ENCODE measurements at regions not wholly inside any gene's neighbourhood (a gene's known extent, or its start where the extent isn't known, plus 50 kb on each side); places are given as distances from the start of the nearest gene placed in this dataset.

- no peaks in the 10 kb centered on the region for H3K4me1 Mint-ChIP-seq
- no peak overlapping the region for H3K27ac Mint-ChIP-seq
- no peaks in the 10 kb centered on the region for H3K36me3 Mint-ChIP-seq
- H3K4me3 Mint-ChIP-seq: no peak overlapping the region
- H3K9me3 Mint-ChIP-seq: peaks cover 0 to 2% (median 0%) of the 10 kb centered on the region in 6 donors
- no peak for DNase-seq
- H3K27me3 Mint-ChIP-seq (ENCODE audit: low read depth in 3 of 3): peaks cover 0 to 6% (median 2%) of the 10 kb centered on the region in 3 donors
These were observed 91.8 kb upstream of the EEA1 start for GRCh38 chr12:93020631-93021597.

GRCh38 chr12:93022603-93023340, 93.7 kb upstream of the EEA1 start:
- Mint-ChIP-seq H3K36me3 (no peaks in the 10 kb centered on the region), H3K27ac (no peak overlapping the region), H3K9me3 (peaks cover 0 to 2% (median 0%) of the 10 kb centered on the region in 6 donors), H3K4me1 (no peaks in the 10 kb centered on the region), H3K4me3 (no peak overlapping the region), H3K27me3 (ENCODE audit: low read depth in 3 of 3) (peaks cover 0 to 6% (median 2%) of the 10 kb centered on the region in 3 donors)
- no peak for DNase-seq

GRCh38 chr12:93025145-93026103, 96.3 kb upstream of the EEA1 start:
- H3K9me3 Mint-ChIP-seq: peaks cover 0 to 2% (median 0%) of the 10 kb centered on the region in 6 donors
- H3K4me3 Mint-ChIP-seq: no peak overlapping the region

GRCh38 chr12:93027041-93027440, 97.9 kb upstream of the EEA1 start:
- Mint-ChIP-seq H3K27me3 (ENCODE audit: low read depth in 3 of 3) (peaks cover 0 to 7% (median 2%) of the 10 kb centered on the region in 3 donors), H3K4me3 (no peak overlapping the region), H3K27ac (no peak overlapping the region), H3K9me3 (peaks cover 0 to 2% (median 0%) of the 10 kb centered on the region in 6 donors), H3K36me3 (no peaks in the 10 kb centered on the region), H3K4me1 (no peaks in the 10 kb centered on the region)
- no peak for DNase-seq

More at GRCh38 chr12:93025145-93026103, 96.3 kb upstream of the EEA1 start:
- Mint-ChIP-seq H3K27me3 (ENCODE audit: low read depth in 3 of 3) (peaks cover 0 to 7% (median 0%) of the 10 kb centered on the region in 3 donors), H3K4me1 (no peaks in the 10 kb centered on the region), H3K27ac (no peak overlapping the region), H3K36me3 (no peaks in the 10 kb centered on the region)
- DNase-seq: no peak

- Mint-ChIP-seq H3K4me1 (no peaks in the 10 kb centered on the region), H3K36me3 (no peaks in the 10 kb centered on the region), H3K4me3 (no peak overlapping the region), H3K27ac (no peak overlapping the region), H3K27me3 (ENCODE audit: low read depth in 3 of 3) (peaks cover 0 to 2% (median 1%) of the 10 kb centered on the region in 3 donors), H3K9me3 (no peaks in the 10 kb centered on the region)
- DNase-seq: no peak
These were observed 100.0 kb upstream of the EEA1 start for GRCh38 chr12:93029091-93029490.

GRCh38 chr12:93031028-93031427, 101.9 kb upstream of the EEA1 start:
- Mint-ChIP-seq H3K4me1 (no peaks in the 10 kb centered on the region), H3K4me3 (no peak overlapping the region), H3K36me3 (no peaks in the 10 kb centered on the region), H3K27ac (no peak overlapping the region), H3K9me3 (no peaks in the 10 kb centered on the region), H3K27me3 (ENCODE audit: low read depth in 3 of 3) (peaks cover 1 to 6% (median 2%) of the 10 kb centered on the region in 3 donors)
- DNase-seq: no peak

GRCh38 chr12:93032758-93033157, 103.7 kb upstream of the EEA1 start:
- Mint-ChIP-seq H3K36me3 (no peaks in the 10 kb centered on the region), H3K4me1 (no peaks in the 10 kb centered on the region), H3K27ac (no peak overlapping the region), H3K9me3 (no peaks in the 10 kb centered on the region), H3K4me3 (no peak overlapping the region), H3K27me3 (ENCODE audit: low read depth in 3 of 3) (peaks cover 1 to 8% (median 2%) of the 10 kb centered on the region in 3 donors)
- DNase-seq: no peak

- Mint-ChIP-seq H3K9me3 (no peaks in the 10 kb centered on the region), H3K4me1 (no peaks in the 10 kb centered on the region), H3K27ac (no peak overlapping the region), H3K36me3 (peaks cover 0 to 2% (median 0%) of the 10 kb centered on the region in 3 donors), H3K27me3 (ENCODE audit: low read depth in 3 of 3) (peaks cover 1 to 8% (median 2%) of the 10 kb centered on the region in 3 donors), H3K4me3 (no peak overlapping the region)
- DNase-seq: no peak
These were observed 104.9 kb upstream of the EEA1 start for GRCh38 chr12:93033948-93034347.

GRCh38 chr12:93039062-93039461, 110.0 kb upstream of the EEA1 start:
- H3K27me3 Mint-ChIP-seq (ENCODE audit: low read depth in 3 of 3): peaks cover 0 to 12% (median 2%) of the 10 kb centered on the region in 3 donors
- H3K4me3 Mint-ChIP-seq: no peak overlapping the region
- no peak for DNase-seq
- H3K4me1 Mint-ChIP-seq: no peaks in the 10 kb centered on the region
- no peaks in the 10 kb centered on the region for H3K9me3 Mint-ChIP-seq
- peaks cover 0 to 3% (median 0%) of the 10 kb centered on the region in 3 donors for H3K36me3 Mint-ChIP-seq
- H3K27ac Mint-ChIP-seq: no peak overlapping the region

- Mint-ChIP-seq H3K4me1 (no peaks in the 10 kb centered on the region), H3K27ac (no peak overlapping the region)
These were observed 110.8 kb upstream of the EEA1 start for GRCh38 chr12:93039930-93040329.

GRCh38 chr12:93040367-93040766, 111.3 kb upstream of the EEA1 start:
- DNase-seq: no peak
- Mint-ChIP-seq H3K4me3 (no peak overlapping the region), H3K27ac (no peak overlapping the region), H3K9me3 (no peaks in the 10 kb centered on the region), H3K27me3 (ENCODE audit: low read depth in 3 of 3) (peaks cover 0 to 6% (median 5%) of the 10 kb centered on the region in 3 donors), H3K4me1 (no peaks in the 10 kb centered on the region), H3K36me3 (peaks cover 0 to 3% (median 0%) of the 10 kb centered on the region in 3 donors)

More at GRCh38 chr12:93039930-93040329, 110.8 kb upstream of the EEA1 start:
- no peak for DNase-seq
- no peak overlapping the region for H3K4me3 Mint-ChIP-seq
- no peaks in the 10 kb centered on the region for H3K9me3 Mint-ChIP-seq
- H3K27me3 Mint-ChIP-seq (ENCODE audit: low read depth in 3 of 3): peaks cover 0 to 9% (median 5%) of the 10 kb centered on the region in 3 donors
- peaks cover 0 to 3% (median 0%) of the 10 kb centered on the region in 3 donors for H3K36me3 Mint-ChIP-seq

- no peak for DNase-seq
- Mint-ChIP-seq H3K9me3 (no peaks in the 10 kb centered on the region), H3K4me1 (no peaks in the 10 kb centered on the region), H3K36me3 (peaks cover 0 to 3% (median 0%) of the 10 kb centered on the region in 3 donors), H3K4me3 (no peak overlapping the region), H3K27me3 (ENCODE audit: low read depth in 3 of 3) (peaks cover 0 to 6% (median 5%) of the 10 kb centered on the region in 3 donors), H3K27ac (no peak overlapping the region)
These were observed 112.3 kb upstream of the EEA1 start for GRCh38 chr12:93041416-93041815.

- Mint-ChIP-seq H3K9me3 (no peaks in the 10 kb centered on the region), H3K27me3 (ENCODE audit: low read depth in 3 of 3) (peaks cover 0 to 5% (median 5%) of the 10 kb centered on the region in 3 donors), H3K36me3 (peaks cover 0 to 3% (median 0%) of the 10 kb centered on the region in 3 donors), H3K4me1 (no peaks in the 10 kb centered on the region), H3K27ac (no peak overlapping the region), H3K4me3 (no peak overlapping the region)
- no peak for DNase-seq
These were observed 113.2 kb upstream of the EEA1 start for GRCh38 chr12:93042283-93042682.

Data from immature natural killer cell (primary cell).